Osteocyte (in vitro differentiated cells): ENCODE measurements at regions not wholly inside any gene's neighbourhood (a gene's known extent, or its start where the extent isn't known, plus 50 kb on each side); places are given as distances from the start of the nearest gene placed in this dataset.

ENCODE experiments used
- DNase-seq: peaks from one replicate; pipeline ENCODE4 v3.0.0; 2021; ENCODE audit warnings: mixed read lengths; ENCODE audit not compliant: unreplicated experiment; ENCODE audit errors: extremely low spot score
- H3K27ac Mint-ChIP-seq: one replicate; pipeline ENCODE4 v1.8.0; 2021; ENCODE audit warnings: mild to moderate bottlenecking, mixed read lengths; ENCODE audit not compliant: unreplicated experiment
- H3K27me3 Mint-ChIP-seq: one replicate; pipeline ENCODE4 v1.8.0; 2021; ENCODE audit warnings: mixed read lengths; ENCODE audit not compliant: unreplicated experiment
- H3K36me3 Mint-ChIP-seq: one replicate; pipeline ENCODE4 v1.8.0; 2021; ENCODE audit warnings: mixed read lengths; ENCODE audit not compliant: unreplicated experiment
- H3K4me1 Mint-ChIP-seq: one replicate; pipeline ENCODE4 v1.8.0; 2021; ENCODE audit warnings: mixed read lengths; ENCODE audit not compliant: unreplicated experiment
- H3K4me3 Mint-ChIP-seq: one replicate; pipeline ENCODE4 v1.8.0; 2021; ENCODE audit warnings: mild to moderate bottlenecking, moderate library complexity, mixed read lengths; ENCODE audit not compliant: unreplicated experiment
- H3K9me3 Mint-ChIP-seq: one replicate; pipeline ENCODE4 v1.8.0; 2021; ENCODE audit warnings: mixed read lengths; ENCODE audit not compliant: unreplicated experiment
- TF ChIP-seq, protein P1 (sequence below): fragments of 200-600 bp; sonication (generic); IDR thresholded peaks from 2 replicates; pipeline ENCODE4 v1.5.0; 2021; ENCODE audit warnings: antibody characterized with exemption, mild to moderate bottlenecking, moderate library complexity

DNA sequence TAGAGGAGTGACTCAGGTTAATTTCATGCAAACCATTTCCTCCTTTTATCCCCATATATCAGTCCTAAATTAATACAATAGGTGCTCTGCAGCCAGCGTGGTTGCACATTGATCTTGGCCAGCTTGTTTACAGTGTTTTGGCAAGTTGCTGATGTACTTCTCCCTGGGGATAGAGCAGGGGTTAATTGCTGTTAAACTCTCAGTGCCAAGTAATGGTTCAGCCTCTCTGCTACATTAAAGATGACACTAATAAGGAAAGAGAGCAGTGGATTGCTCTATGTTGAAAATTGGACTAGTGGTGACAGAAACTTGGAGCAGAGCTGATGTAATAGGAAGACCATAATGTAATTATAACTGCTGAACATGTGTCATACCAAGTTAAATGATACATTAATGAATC is 717.5 kb downstream of the RERGL start:
- Mint-ChIP-seq H3K4me3 (no peak overlapping the region), H3K27ac (no peak overlapping the region), H3K27me3 (no peaks in the 10 kb centered on the region), H3K4me1 (no peaks in the 10 kb centered on the region), H3K36me3 (no peaks in the 10 kb centered on the region), H3K9me3 (no peaks in the 10 kb centered on the region)
- TF ChIP-seq, protein P1, sequence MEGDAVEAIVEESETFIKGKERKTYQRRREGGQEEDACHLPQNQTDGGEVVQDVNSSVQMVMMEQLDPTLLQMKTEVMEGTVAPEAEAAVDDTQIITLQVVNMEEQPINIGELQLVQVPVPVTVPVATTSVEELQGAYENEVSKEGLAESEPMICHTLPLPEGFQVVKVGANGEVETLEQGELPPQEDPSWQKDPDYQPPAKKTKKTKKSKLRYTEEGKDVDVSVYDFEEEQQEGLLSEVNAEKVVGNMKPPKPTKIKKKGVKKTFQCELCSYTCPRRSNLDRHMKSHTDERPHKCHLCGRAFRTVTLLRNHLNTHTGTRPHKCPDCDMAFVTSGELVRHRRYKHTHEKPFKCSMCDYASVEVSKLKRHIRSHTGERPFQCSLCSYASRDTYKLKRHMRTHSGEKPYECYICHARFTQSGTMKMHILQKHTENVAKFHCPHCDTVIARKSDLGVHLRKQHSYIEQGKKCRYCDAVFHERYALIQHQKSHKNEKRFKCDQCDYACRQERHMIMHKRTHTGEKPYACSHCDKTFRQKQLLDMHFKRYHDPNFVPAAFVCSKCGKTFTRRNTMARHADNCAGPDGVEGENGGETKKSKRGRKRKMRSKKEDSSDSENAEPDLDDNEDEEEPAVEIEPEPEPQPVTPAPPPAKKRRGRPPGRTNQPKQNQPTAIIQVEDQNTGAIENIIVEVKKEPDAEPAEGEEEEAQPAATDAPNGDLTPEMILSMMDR, result no peak
- no peak for DNase-seq

- no peak overlapping the region for H3K27ac Mint-ChIP-seq
- TF ChIP-seq, protein P1, result no peak
- peaks cover 3% of the 10 kb centered on the region for H3K9me3 Mint-ChIP-seq
- no peaks in the 10 kb centered on the region for H3K4me1 Mint-ChIP-seq
- H3K4me3 Mint-ChIP-seq, result no peak overlapping the region
- H3K27me3 Mint-ChIP-seq, result no peaks in the 10 kb centered on the region
- H3K36me3 Mint-ChIP-seq, result no peaks in the 10 kb centered on the region
- no peak for DNase-seq
Measured at GRCh38 chr12:17371491-17372215, 718.3 kb downstream of the RERGL start.

- Mint-ChIP-seq H3K27ac (no peak overlapping the region), H3K36me3 (no peaks in the 10 kb centered on the region), H3K4me3 (no peak overlapping the region), H3K4me1 (no peaks in the 10 kb centered on the region), H3K27me3 (no peaks in the 10 kb centered on the region), H3K9me3 (peaks cover 12% of the 10 kb centered on the region)
- no peak for DNase-seq
- TF ChIP-seq, protein P1, result no peak
Measured at GRCh38 chr12:17370621-17371020, 719.4 kb downstream of the RERGL start.

DNA sequence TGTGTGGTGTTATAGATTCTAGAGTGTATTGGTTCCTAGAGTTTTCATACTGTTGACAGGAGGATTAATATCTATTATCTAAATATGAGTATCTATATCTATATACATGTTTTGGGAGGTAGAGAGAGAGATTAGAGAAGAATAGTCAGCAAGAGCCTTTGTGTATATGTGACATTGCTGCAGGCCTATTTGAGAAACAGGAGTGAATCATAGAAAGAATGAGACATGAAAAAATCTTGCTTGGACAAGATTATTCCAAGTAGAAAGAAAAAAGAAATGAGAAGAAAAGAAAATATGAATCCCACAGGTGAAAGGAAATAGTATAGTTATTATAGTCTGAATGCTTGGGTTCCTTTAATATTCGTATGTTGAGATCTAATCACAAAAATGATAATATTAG is 720.4 kb downstream of the RERGL start:
- H3K4me3 Mint-ChIP-seq, result no peak overlapping the region
- no peak overlapping the region for H3K27ac Mint-ChIP-seq
- no peaks in the 10 kb centered on the region for H3K27me3 Mint-ChIP-seq
- H3K9me3 Mint-ChIP-seq, result peaks cover 16% of the 10 kb centered on the region
- DNase-seq, result no peak
- no peaks in the 10 kb centered on the region for H3K4me1 Mint-ChIP-seq
- no peaks in the 10 kb centered on the region for H3K36me3 Mint-ChIP-seq
- TF ChIP-seq, protein P1, result no peak

GRCh38 chr12:17361224-17361623 is 728.8 kb downstream of the RERGL start:
- DNase-seq, result no peak
- H3K9me3 Mint-ChIP-seq, result peaks cover 9% of the 10 kb centered on the region
- no peaks in the 10 kb centered on the region for H3K36me3 Mint-ChIP-seq
- TF ChIP-seq, protein P1, result no peak
- H3K4me3 Mint-ChIP-seq, result no peak overlapping the region
- no peaks in the 10 kb centered on the region for H3K4me1 Mint-ChIP-seq
- H3K27ac Mint-ChIP-seq, result no peak overlapping the region
- no peaks in the 10 kb centered on the region for H3K27me3 Mint-ChIP-seq
